ENCODE measurements at regions not wholly inside any gene's neighbourhood (a gene's known extent, or its start where the extent isn't known, plus 50 kb on each side); places are given as distances from the start of the nearest gene placed in this dataset.
A peak's percentile ranks its signal among the peaks of the same experiment; 100 is the strongest.

DNA sequence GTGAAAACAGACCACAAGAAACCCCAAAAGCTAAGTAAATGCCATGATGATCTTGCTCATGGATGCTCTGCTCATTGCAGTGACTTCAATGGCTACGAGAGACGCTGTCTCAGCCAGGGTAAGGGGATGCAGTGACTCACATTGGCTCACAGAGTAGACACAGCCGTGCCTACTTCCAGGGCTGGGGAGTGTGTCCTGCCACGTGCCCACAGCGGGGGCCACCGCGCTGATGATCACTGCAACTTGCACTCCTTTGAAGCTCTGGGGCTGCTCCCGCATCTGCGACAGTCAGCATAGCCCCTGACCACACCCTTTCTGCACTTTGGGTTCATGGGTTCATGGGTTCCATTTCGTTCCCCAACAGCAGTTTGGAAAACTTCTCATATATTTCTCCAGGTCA lies 231.4 kb upstream of the RPL38 start:
- no peaks in the 10 kb centered on the region for H3K9me3 ChIP-seq
- H3K4me1 ChIP-seq: no peaks in the 10 kb centered on the region
- intact Hi-C loops (cut with DNase I; ENCODE audit: low total_unique reads): no loop called here
- peaks cover 0 to 20% of the 10 kb centered on the region in 2 donors for H3K27me3 ChIP-seq
- H3K36me3 ChIP-seq: no peaks in the 10 kb centered on the region
- no peak overlapping the region for H3K4me3 ChIP-seq
- DNase-seq: peak in 1 of 2 donors; percentile 6
- TF ChIP-seq CTCF (IDR thresholded peaks at IDR 0.05): no peak
- no peak overlapping the region for H3K27ac ChIP-seq

- Histone ChIP-seq H3K4me1 (no peaks in the 10 kb centered on the region), H3K27ac (no peak overlapping the region), H3K4me3 (no peak overlapping the region), H3K36me3 (no peaks in the 10 kb centered on the region), H3K27me3 (peaks cover 0 to 24% of the 10 kb centered on the region in 2 donors), H3K9me3 (no peaks in the 10 kb centered on the region)
- peak in 1 of 2 donors; percentile 23 for DNase-seq
- intact Hi-C loops (cut with DNase I; ENCODE audit: low total_unique reads): no loop called here
- no peak for TF ChIP-seq CTCF (IDR thresholded peaks at IDR 0.05)
Measured at GRCh38 chr17:73972901-73973300, 230.6 kb upstream of the RPL38 start.

DNA sequence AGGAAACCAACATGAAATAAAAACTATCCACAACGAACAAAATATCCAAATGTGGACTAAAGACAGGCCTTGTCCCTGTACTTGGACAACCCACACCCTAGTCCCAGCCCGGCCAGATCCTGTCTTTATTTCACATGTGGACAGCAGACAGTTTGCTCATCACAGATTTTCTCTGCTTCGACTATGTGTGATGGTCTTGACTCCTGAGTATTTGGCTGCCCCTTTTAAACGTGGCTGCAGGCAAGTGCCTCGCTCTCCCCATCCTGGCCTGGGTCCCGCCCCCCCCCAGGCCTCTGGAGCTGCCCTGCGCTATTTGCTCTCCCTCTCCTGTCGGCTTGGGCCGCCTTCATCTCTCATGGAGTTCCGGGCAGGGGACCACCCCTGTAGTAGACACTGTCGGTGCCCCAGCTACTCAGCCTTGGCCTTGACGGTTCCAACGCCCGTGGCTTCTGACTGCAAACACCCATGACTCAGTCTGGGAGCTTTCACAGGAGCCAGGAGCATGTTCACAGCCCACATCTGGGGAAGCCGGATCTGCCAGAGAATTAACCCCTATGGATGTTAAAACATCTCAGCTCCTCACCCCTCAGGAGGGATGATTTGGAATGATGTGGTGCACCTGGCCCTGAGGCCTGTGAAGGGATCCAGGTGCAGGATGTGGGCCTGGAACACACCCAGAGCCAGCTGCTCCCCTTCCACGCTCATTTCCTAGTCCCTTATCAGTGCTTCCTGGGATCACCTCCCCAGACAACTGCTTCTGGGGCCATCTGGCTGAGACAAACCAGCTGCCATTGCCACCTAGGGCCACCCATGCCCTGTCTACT lies 229.7 kb upstream of the RPL38 start:
- peak in 1 of 2 donors; percentile 49 for DNase-seq
- TF ChIP-seq CTCF (IDR thresholded peaks at IDR 0.05): no peak
- H3K27ac ChIP-seq: no peak overlapping the region
- no peaks in the 10 kb centered on the region for H3K4me1 ChIP-seq
- H3K9me3 ChIP-seq: no peaks in the 10 kb centered on the region
- intact Hi-C loops (cut with DNase I; ENCODE audit: low total_unique reads): no loop called here
- no peak overlapping the region for H3K4me3 ChIP-seq
- no peaks in the 10 kb centered on the region for H3K36me3 ChIP-seq
- peaks cover 0 to 29% of the 10 kb centered on the region in 2 donors for H3K27me3 ChIP-seq

DNA sequence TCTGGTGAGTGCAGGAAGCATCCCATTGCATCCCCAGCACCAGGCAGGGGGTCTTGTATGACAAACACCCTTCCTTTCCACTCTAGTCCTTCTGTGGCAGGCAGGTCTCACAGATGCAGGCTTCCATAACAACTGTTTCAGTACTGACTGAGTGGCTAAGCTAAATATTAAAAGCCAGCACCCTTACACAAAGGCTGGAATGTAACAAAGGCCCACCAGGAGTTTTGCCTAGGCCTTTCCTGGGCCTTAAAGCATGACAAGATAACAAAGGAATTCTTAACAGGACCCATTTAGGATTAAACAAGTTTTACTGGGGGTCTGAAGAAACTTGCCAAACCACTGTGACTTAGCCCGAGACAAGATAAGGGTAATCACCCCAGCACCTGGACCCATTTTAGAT lies 228.9 kb upstream of the RPL38 start:
- Histone ChIP-seq H3K27me3 (peaks cover 0 to 21% of the 10 kb centered on the region in 2 donors), H3K4me3 (no peak overlapping the region)
- intact Hi-C loops (cut with DNase I; ENCODE audit: low total_unique reads): no loop called here

GRCh38 chr17:73976147-73976546 lies 227.3 kb upstream of the RPL38 start:
- H3K4me3 ChIP-seq: no peak overlapping the region
- no peaks in the 10 kb centered on the region for H3K9me3 ChIP-seq
- no peaks in the 10 kb centered on the region for H3K4me1 ChIP-seq
- H3K27me3 ChIP-seq: peaks cover 0 to 11% of the 10 kb centered on the region in 2 donors
- intact Hi-C loops (cut with DNase I; ENCODE audit: low total_unique reads): no loop called here
- DNase-seq: peak in 1 of 2 donors; percentile 11
- TF ChIP-seq CTCF (IDR thresholded peaks at IDR 0.05): no peak
- H3K36me3 ChIP-seq: no peaks in the 10 kb centered on the region
- no peak overlapping the region for H3K27ac ChIP-seq

More for the DNA sequence above, 228.9 kb upstream of the RPL38 start:
- no peak for TF ChIP-seq CTCF (IDR thresholded peaks at IDR 0.05)
- Histone ChIP-seq H3K27ac (no peak overlapping the region), H3K36me3 (no peaks in the 10 kb centered on the region), H3K9me3 (no peaks in the 10 kb centered on the region), H3K4me1 (no peaks in the 10 kb centered on the region)
- DNase-seq: no peak

Data from tibial artery (tissue), 4 donors.